ENCODE measurements at regions not wholly inside any gene's neighbourhood (a gene's known extent, or its start where the extent isn't known, plus 50 kb on each side); places are given as distances from the start of the nearest gene placed in this dataset.

DNA sequence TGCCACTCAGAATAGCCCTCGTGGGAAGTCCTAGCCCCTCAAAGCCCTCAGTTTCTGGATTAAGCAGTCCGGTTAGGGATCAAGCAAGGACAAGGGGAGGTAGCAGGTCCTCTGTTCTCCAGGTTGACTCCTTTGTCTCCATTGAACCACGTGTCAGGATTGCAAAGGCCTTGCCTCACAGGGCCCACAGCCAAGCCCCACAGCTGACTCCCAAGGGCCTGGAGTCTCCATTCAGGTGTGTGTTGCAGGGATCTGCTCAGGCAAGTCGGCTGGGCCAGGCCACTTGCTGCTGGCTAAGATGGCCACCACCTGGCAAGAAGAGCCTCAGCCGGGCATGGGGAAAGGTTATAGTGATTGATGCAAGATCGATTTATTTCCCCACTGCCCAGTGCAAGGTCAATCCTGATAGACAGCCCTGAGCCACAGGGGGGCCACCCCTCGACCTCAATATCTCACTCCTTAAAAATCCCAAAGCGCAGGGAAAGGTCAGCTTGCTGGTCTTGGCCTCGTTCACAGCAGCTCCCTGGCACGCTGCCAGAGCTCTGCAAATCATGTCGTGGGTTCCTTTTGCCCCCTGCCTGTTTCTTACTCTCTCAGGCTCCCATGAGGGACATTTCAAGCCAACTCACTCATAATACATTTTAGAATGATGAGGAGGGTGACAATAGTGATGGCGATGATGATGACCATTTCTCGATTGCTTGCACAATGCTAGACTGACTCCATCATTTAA, 75.9 kb downstream of the EDN3 start:
- DNase-seq (ENCODE audit: low read depth in 2 of 2): no peak

DNA sequence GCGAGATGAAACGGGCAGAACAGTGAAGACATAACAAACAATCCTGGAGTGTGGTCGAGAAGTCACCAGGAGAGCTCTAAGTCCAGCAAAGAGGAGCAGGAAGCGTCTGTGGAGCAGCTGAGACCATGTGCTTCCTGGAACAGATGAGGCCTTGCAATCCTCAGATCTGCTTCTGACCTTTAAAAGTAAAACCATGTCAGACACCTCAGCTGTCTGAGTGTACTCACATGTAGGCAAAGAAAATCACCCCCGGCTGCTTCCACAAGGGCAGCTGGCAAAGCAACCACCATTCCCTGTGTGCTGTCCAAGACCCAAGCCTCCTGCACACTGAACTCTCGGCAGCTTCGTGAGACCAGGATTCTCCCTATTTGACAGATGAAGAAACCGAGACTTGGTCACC, 76.6 kb downstream of the EDN3 start:
- no peak for DNase-seq (ENCODE audit: low read depth in 2 of 2)

DNA sequence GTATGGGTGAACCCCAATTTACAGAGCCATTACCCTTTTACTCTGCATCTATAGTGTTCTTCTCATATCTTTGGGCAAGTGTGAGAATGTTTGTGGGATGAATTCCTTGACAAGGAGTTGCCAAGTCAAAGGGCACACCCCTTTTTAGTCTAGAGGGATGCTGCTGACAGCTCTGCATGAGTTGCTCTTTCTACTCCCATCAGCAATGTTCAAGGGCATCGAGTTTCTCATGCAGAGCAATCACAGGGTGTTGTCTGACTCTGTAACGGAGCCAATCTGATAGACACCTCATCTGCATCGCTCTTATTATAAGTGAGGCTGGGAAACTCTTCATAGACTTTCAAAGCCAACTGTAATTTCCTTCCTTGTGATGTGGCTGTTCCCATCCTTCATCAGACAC, 77.4 kb downstream of the EDN3 start:
- no peak for DNase-seq (ENCODE audit: low read depth in 2 of 2)

DNA sequence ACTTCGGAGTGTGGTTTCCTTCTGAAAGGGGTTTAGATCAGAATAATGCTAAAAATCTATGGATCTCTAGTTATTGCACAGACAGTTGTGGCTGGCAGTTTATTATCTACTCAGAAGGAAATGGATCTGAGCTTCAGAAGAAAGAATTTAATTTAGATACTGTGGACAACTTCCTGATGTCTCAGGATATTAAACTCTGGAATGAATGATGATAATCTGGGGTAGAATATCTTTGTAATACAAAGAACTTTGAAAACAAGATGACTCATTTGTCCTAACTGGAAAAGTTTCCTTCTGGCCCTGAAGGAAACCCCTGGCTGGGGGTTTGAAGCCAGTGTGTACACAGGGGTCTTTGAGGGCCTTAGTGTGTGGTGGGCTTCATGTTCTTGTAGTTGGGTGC, 78.0 kb downstream of the EDN3 start:
- DNase-seq (ENCODE audit: low read depth in 2 of 2): no peak

DNA sequence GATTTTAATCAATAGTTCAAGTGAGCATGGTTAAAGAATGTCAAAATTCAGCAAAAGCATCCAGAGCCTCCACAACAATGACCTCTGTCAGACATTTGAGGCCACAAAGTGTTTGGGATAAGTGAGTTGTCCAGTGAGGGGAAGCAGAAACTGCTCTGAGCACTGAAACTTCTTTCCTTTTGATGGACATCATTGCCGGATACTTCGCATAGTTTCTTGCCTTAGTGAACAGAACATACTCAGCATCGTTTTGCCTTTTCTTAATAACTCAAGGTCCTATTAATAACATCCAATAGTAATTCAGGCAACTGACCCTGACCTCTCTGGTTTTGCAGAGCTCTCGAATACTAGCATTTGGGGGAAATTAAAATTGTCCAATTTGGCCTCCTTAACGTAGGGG, 78.6 kb downstream of the EDN3 start:
- DNase-seq (ENCODE audit: low read depth in 2 of 2): no peak

DNA sequence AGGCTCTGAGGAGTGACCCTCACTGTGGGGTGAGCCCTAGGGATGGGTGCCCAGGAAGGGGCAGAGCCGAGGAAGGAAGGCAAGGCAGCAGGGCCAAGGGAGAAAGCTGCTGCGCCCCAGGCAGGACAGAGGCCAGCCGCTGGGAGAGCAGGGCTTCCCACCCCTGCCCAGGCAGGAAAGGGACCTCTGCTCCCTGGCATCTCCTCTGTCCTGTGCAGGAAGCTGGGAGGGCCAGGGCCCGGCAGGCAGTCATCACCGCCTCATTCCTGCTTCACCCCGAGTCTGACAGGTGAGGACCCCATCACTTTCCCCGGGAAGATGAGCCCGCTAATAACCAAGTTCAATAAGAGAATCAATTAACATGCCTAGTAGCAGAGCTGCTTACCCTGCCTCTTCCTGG, 81.3 kb downstream of the EDN3 start:
- no peak for DNase-seq (ENCODE audit: low read depth in 2 of 2)

DNA sequence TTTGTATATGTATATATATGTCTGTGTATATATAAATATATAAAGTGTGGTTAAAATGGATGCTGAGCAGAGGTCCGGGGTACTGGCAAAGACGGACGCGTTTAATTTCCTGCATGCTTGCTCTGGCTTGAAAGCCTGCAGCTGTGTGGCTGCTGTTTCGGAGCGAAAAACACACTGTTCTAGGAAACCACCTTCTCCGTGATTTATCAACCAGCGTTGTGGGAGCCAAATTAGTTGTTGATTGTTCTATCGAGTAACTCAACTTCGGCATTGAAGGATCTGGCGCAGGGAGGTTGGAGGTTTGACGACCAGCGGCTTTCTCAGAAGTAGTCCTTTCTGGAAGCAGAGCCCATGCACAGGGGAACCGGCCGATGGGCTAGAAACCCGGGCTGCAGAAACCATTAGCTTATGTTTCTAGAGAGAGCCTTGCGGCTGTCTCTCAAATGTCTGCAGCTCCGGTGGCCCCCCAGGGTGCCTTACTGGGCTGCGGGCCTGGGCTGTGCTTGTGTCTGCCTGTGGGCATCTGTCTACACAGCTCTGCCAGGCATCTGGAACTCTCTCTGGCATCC, 81.8 kb downstream of the EDN3 start:
- no peak for DNase-seq (ENCODE audit: low read depth in 2 of 2)

DNA sequence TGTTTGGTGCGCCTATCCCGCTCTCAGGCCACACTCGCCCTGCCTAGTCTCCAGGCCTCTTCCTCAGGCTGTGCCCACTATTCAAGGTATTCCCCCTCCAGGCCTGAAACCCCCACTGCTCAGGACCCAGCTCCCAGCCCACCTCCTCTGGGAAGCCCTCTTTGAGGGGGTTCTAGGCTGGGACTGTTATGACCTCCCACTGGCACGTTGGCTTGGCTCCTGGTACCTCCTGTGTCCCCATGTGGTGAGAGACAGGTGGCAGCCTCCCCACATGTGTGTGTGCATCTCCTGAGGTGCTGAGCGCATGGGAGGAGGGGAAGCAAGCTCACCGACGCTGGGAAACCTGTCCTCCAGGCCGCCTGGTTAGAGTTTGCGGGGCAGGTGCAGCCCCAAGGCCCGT, 82.5 kb downstream of the EDN3 start:
- no peak for DNase-seq (ENCODE audit: low read depth in 2 of 2)

DNA sequence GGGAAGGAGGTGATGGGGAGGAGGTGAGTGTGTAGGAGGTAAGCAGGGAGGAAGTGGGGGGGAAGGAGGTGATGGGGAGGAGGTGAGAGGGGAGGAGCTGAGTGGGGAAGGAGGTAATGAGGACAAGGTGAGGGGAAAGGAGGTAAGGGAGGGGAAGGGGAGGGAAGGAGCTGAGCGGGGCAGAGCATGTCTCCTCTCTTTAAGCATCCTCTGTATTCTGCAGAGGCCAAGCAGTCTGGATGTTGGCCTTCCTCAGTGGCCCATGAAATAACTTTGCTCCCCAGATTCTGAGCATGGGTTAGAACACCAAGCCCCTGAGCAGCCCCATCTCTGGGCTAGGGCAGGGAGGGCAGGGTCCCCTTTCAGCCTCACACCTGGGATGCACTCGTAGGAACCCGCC, 84.6 kb downstream of the EDN3 start:
- no peak for DNase-seq (ENCODE audit: low read depth in 2 of 2)

DNA sequence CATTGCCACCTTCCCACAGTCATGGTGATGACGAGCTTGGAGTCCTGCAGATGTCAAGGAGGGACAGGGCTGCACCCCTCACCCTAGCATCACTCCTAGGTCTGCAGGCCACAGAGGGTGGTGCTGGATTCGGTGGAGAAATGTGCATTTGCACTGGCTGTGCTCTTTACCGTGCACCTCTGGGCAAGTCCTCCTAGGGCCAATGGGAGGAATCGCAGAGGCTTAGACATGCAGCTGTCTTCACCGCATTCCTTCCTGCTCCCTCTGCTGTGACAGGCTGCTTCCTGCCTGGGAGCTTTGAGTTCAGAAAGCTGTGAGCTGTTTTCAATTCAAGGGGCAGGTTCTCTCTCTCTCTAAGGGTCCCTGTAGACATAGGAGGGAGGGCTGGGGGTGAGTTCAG, 85.1 kb downstream of the EDN3 start:
- no peak for DNase-seq (ENCODE audit: low read depth in 2 of 2)

DNA sequence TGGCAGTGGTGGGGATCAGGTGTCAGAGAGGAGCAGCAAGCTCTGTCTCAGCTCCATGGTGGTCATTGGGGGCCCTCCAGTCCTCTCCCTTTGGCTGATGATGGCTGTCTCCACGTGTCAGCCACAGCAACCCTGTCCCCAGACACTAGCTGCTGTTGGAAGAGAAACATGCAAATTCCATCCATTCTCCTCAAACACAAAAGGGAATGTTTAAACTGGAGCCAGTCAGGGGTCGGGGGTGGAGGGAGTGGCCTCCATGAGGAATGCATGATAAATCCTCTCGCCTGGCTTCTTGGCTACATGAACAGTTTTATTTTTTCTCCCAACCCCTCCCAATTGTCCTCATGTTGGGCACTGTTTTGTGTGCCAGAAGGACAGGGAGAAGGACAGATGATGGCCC, 86.4 kb downstream of the EDN3 start:
- no peak for DNase-seq (ENCODE audit: low read depth in 2 of 2)

DNA sequence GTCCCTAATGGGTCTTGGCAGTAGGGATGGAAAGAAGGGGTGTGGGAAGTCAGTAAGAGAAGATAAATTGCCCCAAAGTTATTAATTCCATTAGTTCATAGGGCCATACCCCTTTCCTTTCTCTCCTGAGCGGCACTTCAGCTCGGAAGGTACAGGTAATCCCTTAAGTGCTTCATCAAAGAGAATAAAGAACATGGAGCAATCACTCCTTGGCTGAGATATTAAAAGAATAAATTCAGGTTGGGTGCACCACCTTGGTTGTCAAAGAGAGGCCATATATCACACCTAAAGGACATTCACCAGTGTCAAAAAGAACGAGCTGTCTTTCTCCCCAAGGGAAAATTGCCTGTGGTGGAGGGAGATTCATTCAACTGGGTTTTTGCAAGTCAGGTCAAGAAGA, 87.5 kb downstream of the EDN3 start:
- DNase-seq (ENCODE audit: low read depth in 2 of 2): no peak

DNA sequence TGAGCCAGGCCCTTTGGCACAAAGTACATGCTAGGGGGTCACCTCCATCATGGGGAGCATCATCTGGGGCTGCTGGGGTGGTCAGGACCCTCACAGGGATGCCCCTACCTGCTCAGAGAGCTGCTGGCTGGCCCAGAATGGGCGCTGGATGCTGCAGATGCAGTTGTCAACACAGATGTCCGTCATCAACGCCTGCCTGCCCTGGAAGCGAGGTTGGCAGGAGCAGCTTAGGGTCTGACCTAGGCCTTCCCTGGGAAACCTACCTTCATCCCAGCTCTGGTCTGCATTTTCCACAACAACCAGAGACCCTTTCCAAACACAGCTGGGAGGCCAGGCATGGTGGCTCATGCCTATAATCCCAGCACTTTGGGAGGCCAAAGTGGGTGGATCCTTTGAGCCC, 88.0 kb downstream of the EDN3 start:
- DNase-seq (ENCODE audit: low read depth in 2 of 2): no peak

DNA sequence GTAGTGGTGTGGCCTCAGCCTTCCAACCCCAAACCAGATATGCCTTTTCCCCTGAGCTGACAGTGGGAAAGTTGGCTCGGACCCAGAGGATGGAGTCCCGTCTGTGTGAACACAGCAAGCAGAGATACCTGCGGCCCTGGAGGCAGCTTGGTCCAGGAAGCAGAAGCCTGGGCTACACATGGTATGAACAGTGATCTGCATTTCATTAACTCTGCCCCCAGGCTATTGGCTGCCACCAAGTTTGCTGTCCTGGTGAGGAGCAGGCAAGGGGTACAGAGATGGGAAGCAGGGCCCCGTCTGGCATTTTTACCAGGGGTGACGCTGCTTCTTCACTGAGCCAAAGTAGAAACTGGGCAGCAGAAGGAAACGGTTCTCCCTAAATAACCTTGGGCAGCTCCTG, 90.0 kb downstream of the EDN3 start:
- no peak for DNase-seq (ENCODE audit: low read depth in 2 of 2)

DNA sequence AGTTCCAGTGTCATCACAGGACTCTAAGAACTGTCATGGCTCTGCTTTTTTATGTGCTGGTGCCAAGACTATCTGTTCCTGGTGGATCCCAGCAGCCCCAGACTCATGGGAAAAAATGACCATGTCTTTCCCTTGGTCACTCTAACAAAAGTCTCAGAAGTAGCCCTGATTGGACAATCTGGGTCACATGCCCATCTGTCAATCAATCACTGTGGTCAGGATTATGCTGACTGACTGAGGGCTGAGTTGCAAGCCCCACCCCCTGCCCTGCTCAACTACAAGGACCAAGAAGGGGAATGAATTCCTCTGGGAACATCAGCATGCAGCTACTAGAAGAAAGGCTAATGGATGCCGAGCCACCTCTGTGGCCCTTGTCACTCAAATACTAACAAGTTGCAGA, 91.6 kb downstream of the EDN3 start:
- DNase-seq (ENCODE audit: low read depth in 2 of 2): no peak

DNA sequence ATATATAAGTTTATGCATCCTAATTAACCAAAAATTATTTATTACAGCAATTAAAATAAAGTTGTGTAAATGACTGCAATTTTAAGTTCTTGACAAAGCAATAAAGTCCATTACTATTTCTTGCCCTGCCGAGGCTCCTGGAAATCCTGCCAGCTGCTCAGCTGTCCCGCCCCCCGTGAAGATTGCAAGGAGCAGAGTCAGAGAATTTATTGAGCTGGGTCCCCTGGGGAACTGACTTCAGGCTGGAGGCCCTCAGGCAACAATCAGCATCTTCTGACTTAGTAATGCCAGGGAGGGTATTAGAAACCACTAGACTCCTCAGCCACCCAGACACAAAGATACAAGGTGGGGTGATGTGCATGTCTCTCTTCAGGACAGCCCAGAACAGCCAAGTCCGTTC, 92.3 kb downstream of the EDN3 start:
- DNase-seq (ENCODE audit: low read depth in 2 of 2): no peak

DNA sequence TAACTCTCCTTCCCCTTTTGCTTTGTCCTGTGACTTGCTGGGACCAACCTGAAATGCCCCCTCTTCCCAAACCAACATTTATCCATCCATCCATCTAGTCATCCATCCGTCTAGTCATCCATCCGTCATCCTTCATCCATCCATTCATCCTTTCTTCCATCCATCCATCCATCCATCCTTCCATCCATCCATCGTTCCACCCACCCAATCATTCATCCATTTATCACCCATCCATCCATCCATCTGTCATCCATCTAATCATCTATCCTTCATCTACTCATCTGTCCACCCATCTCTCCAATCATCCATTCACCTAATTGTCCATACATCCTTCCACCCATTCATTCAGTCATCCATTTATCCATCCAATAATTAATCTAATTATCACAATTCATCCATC, 92.7 kb downstream of the EDN3 start:
- DNase-seq (ENCODE audit: low read depth in 2 of 2): no peak

DNA sequence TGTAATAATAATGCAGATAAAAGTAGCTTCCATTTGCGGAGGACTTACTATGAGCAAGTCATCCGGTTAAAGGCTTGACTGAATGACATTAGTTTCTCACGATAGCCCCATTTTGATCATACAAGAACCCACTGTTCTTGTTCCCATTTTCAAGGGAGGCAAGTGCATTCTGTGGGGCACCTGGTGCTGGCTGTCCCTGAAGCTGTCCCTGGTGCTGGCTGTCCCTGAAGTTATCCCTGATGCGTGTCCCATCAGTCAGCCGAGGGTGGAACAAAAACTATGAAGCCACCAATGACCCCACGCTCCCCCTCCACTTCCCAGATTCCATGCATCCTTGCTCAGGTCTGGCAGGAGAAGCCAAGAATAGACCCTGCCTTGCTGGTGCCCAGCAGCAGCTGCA, 95.3 kb downstream of the EDN3 start:
- no peak for DNase-seq (ENCODE audit: low read depth in 2 of 2)

DNA sequence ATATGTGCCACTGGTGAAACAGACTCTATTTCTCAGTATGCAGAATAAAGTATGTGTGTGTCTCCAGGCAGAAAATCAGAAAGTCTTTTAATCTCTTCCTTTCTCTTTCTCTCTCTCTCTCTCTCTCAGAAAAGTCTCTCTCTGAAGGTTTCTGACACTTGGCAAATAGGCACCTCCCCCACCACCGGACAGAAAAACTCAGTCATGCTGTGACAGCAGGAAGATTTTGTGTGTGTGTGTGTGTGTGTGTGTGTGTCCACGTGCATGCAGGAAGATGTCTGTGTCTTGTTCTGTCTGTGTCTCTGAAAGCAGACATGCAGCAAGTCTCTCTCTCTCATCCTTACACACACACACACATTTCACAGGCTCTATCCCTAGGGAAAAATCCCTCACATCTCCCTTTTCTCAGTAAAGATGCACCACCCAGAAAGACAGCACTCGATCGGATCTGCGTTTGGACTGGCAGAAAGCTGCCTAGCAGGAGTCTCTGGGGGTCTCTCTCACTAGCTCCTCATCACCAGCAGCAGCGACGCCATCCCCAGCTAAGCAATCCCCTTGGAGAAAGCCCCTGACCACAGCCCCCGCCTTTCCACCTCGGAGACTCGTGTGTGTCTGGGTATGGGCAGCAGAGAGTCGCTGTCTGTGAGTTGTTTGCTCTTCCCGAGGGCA, 98.3 kb downstream of the EDN3 start:
- no peak for DNase-seq (ENCODE audit: low read depth in 2 of 2)

DNA sequence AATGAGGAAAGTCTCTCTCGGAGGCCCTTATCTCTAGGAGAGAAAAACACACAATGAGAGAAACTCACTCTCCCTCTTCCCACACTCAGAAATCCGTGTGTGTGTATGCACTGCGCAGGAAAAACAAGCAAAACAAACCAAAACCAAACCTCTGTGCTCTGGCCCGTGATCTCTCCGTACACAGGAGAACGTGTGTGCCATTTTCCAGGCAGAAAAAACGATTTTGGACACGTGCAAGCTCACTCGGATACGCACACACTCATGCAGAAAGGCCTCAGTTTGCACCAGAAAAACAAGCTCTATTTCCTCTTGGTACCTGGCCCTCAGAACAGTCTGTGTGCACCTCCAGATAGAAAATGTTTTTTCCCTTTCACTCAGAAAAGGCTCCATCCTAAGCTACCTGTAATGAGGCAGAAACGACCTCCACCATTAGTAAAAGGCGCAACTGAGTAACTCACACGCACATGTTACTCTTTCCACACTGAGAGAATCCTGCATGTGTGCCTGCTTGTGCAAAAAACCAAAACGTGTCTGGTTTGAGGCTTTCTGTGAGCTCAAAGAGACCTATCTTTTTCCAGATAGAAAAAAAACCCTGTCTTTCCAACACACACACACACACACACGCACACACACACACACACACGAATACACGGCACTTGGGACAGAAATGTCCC, 99.2 kb downstream of the EDN3 start:
- DNase-seq (ENCODE audit: low read depth in 2 of 2): no peak

DNA sequence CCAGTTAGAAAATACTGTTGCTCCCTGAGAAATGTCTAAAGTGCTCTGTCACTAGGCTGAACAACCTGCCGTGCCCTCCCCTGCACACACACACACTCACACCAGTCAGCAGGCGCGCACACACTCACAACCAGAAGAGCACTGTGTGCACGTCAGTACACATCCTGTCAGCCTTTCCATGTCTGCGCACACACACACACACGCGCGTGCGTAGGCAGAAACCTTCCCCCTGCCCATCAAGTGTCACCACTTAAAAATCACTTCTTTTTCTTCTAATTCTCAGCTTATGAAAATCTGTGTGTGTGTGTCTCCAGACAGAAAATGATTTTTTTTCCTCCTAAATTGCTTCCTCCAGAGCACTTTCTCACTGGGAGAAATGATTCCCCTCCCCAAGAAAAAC, 100.3 kb downstream of the EDN3 start:
- DNase-seq (ENCODE audit: low read depth in 2 of 2): peak in 1 of 2 donors; percentile 47

DNA sequence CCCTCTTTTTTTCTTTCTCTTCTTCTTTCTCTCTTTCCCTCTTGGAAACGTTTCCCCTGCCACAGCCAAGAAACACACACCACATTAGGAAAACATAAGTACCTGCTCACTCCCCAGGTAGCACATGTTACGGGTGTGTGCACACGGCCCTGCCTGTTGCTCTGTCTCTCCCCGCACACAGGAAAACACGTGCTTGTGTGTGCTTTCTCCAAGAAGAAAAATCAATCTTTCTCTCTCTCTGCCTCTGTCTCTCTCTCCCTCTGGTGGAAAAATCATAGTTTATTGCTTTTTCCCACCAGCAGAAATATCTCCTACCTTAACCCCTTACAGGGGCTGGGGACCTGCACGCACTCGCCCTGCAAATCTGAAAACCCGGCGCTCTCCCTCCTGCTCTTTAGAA, 102.3 kb downstream of the EDN3 start:
- no peak for DNase-seq (ENCODE audit: low read depth in 2 of 2)
